GM18520 (cell line): ENCODE measurements at regions not wholly inside any gene's neighbourhood (a gene's known extent, or its start where the extent isn't known, plus 50 kb on each side); places are given as distances from the start of the nearest gene placed in this dataset.
"Not testable (repeated sequence)": the region's sequence is repeated elsewhere in the genome, so short reads cannot be mapped to it uniquely, and the experiment has no call there.

Source experiments
- ATAC-seq: cut with Tn5 transposase; IDR thresholded peaks from one replicate; pipeline ENCODE4 v1.9.1; 2021; ENCODE audit not compliant: unreplicated experiment

- no peak for ATAC-seq
These were observed 576.1 kb upstream of the PTBP2 start for GRCh38 chr1:96145492-96145891.

- ATAC-seq = not testable (repeated sequence)
These were observed 568.6 kb upstream of the PTBP2 start for GRCh38 chr1:96152957-96153356.

GRCh38 chr1:96157101-96157500, 564.5 kb upstream of the PTBP2 start:
- ATAC-seq = no peak

GRCh38 chr1:96159379-96159778, 562.2 kb upstream of the PTBP2 start:
- no peak for ATAC-seq

- no peak for ATAC-seq
These were observed 557.5 kb upstream of the PTBP2 start for GRCh38 chr1:96164053-96164452.

GRCh38 chr1:96178053-96178452, 543.5 kb upstream of the PTBP2 start:
- no peak for ATAC-seq

- no peak for ATAC-seq
These were observed 538.1 kb upstream of the PTBP2 start for GRCh38 chr1:96183485-96183884.

- ATAC-seq = no peak
These were observed 537.7 kb upstream of the PTBP2 start for GRCh38 chr1:96183928-96184327.

GRCh38 chr1:96185181-96185580, 536.4 kb upstream of the PTBP2 start:
- no peak for ATAC-seq

GRCh38 chr1:96187020-96187419, 534.6 kb upstream of the PTBP2 start:
- ATAC-seq = no peak

- no peak for ATAC-seq
These were observed 530.4 kb upstream of the PTBP2 start for GRCh38 chr1:96191165-96191564.

- no peak for ATAC-seq
These were observed 515.1 kb upstream of the PTBP2 start for GRCh38 chr1:96206451-96206850.

GRCh38 chr1:96207936-96208335, 513.6 kb upstream of the PTBP2 start:
- ATAC-seq = no peak

- no peak for ATAC-seq
These were observed 513.2 kb upstream of the PTBP2 start for GRCh38 chr1:96208428-96208827.

- no peak for ATAC-seq
These were observed 511.5 kb upstream of the PTBP2 start for GRCh38 chr1:96210054-96210453.

GRCh38 chr1:96211202-96211601, 510.4 kb upstream of the PTBP2 start:
- no peak for ATAC-seq

GRCh38 chr1:96214982-96215381, 506.6 kb upstream of the PTBP2 start:
- no peak for ATAC-seq

- no peak for ATAC-seq
These were observed 500.9 kb upstream of the PTBP2 start for GRCh38 chr1:96220651-96221050.

- ATAC-seq = no peak
These were observed 498.9 kb upstream of the PTBP2 start for GRCh38 chr1:96222701-96223100.

GRCh38 chr1:96224229-96224628, 497.4 kb upstream of the PTBP2 start:
- ATAC-seq = not testable (repeated sequence)

GRCh38 chr1:96233422-96233821, 488.2 kb upstream of the PTBP2 start:
- ATAC-seq = no peak

GRCh38 chr1:96234299-96234698, 487.3 kb upstream of the PTBP2 start:
- ATAC-seq = no peak

- no peak for ATAC-seq
These were observed 485.3 kb upstream of the PTBP2 start for GRCh38 chr1:96236156-96236739.

- ATAC-seq = no peak
These were observed 483.2 kb upstream of the PTBP2 start for GRCh38 chr1:96238426-96238825.
